ENCODE measurements at regions not wholly inside any gene's neighbourhood (a gene's known extent, or its start where the extent isn't known, plus 50 kb on each side); places are given as distances from the start of the nearest gene placed in this dataset.

- intact Hi-C loops (cut with DNase I): no loop called here
- DNase-seq: peak in 3 of 42 donors; percentile 7 to 29 (median 23)
These were observed 297.2 kb downstream of the TCERG1L start for GRCh38 chr10:131014271-131014670.

GRCh38 chr10:131015271-131015670 is 296.2 kb downstream of the TCERG1L start:
- DNase-seq: peak in 1 of 42 donors; percentile 10
- intact Hi-C loops (cut with DNase I): no loop called here

- intact Hi-C loops (cut with DNase I): no loop called here
- peak in 2 of 42 donors; percentile 10 to 11 for DNase-seq
These were observed 295.0 kb downstream of the TCERG1L start for GRCh38 chr10:131016556-131016955.

- intact Hi-C loops (cut with DNase I): no loop called here
- peak in 3 of 42 donors; percentile 18 to 21 (median 19) for DNase-seq
These were observed 293.8 kb downstream of the TCERG1L start for GRCh38 chr10:131017566-131018285.

GRCh38 chr10:131018886-131019500 is 292.5 kb downstream of the TCERG1L start:
- peak in 3 of 42 donors; percentile 7 to 43 (median 18) for DNase-seq

GRCh38 chr10:131019696-131020095 is 291.8 kb downstream of the TCERG1L start:
- intact Hi-C loops (cut with DNase I): no loop called here
- peak in 2 of 42 donors; percentile 26 to 40 for DNase-seq

More at GRCh38 chr10:131018886-131019500, 292.5 kb downstream of the TCERG1L start:
- intact Hi-C loops (cut with DNase I): no loop called here

GRCh38 chr10:131020775-131021174 is 290.7 kb downstream of the TCERG1L start:
- intact Hi-C loops (cut with DNase I): no loop called here
- DNase-seq: peak in 1 of 42 donors; percentile 16

- DNase-seq: peak in 1 of 42 donors; percentile 25
- intact Hi-C loops (cut with DNase I): no loop called here
These were observed 290.1 kb downstream of the TCERG1L start for GRCh38 chr10:131021246-131021895.

GRCh38 chr10:131021969-131022368 is 289.6 kb downstream of the TCERG1L start:
- intact Hi-C loops (cut with DNase I): no loop called here
- DNase-seq: peak in 1 of 42 donors; percentile 12

- intact Hi-C loops (cut with DNase I): no loop called here
- DNase-seq: no peak
These were observed 289.2 kb downstream of the TCERG1L start for GRCh38 chr10:131022369-131022768.

GRCh38 chr10:131022981-131023380 is 288.5 kb downstream of the TCERG1L start:
- DNase-seq: no peak

GRCh38 chr10:131024259-131025131 is 287.0 kb downstream of the TCERG1L start:
- peak in 2 of 42 donors; percentile 13 to 21 for DNase-seq
- intact Hi-C loops (cut with DNase I): no loop called here

More at GRCh38 chr10:131022981-131023380, 288.5 kb downstream of the TCERG1L start:
- intact Hi-C loops (cut with DNase I): no loop called here

GRCh38 chr10:131025333-131025732 is 286.2 kb downstream of the TCERG1L start:
- peak in 1 of 42 donors; percentile 5 for DNase-seq
- intact Hi-C loops (cut with DNase I): no loop called here

GRCh38 chr10:131027256-131027655 is 284.3 kb downstream of the TCERG1L start:
- intact Hi-C loops (cut with DNase I): no loop called here
- DNase-seq: peak in 1 of 42 donors; percentile 7

- intact Hi-C loops (cut with DNase I): no loop called here
- peak in 2 of 42 donors; percentile 8 to 22 for DNase-seq
These were observed 280.2 kb downstream of the TCERG1L start for GRCh38 chr10:131031346-131031745.

- peak in 1 of 42 donors; percentile 14 for DNase-seq
These were observed 279.0 kb downstream of the TCERG1L start for GRCh38 chr10:131032329-131033165.

GRCh38 chr10:131033166-131034085 is 278.1 kb downstream of the TCERG1L start:
- DNase-seq: peak in 2 of 42 donors; percentile 12 to 15
- intact Hi-C loops (cut with DNase I): no loop called here

More at GRCh38 chr10:131032329-131033165, 279.0 kb downstream of the TCERG1L start:
- intact Hi-C loops (cut with DNase I): no loop called here

Measured in head of caudate nucleus (tissue), 42 donors.